ENCODE measurements at regions not wholly inside any gene's neighbourhood (a gene's known extent, or its start where the extent isn't known, plus 50 kb on each side); places are given as distances from the start of the nearest gene placed in this dataset.

DNA sequence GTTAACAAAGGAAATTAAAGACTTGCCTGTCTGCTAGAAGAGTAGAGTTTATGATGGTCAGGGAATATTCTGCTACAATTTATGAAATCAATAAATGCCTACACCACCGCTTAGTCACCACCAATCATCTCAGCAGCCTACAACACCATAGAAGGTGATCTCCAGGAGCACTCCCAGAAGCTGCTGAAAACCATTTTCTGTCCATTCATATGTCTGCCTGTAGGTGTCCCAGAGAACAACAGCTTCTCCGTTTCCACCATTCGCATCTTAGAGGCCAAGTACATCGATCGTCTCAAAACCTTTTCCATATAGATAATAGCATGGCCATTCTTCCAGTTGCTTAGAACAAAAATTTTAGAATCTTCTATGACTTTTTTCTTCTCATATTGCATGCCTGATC is 303.4 kb downstream of the KCNC2 start:
- peak; percentile 32 for DNase-seq (ENCODE audit: low spot score)

- DNase-seq (ENCODE audit: low spot score) = no peak
These were observed 298.8 kb downstream of the KCNC2 start for GRCh38 chr12:74910831-74911230.

DNA sequence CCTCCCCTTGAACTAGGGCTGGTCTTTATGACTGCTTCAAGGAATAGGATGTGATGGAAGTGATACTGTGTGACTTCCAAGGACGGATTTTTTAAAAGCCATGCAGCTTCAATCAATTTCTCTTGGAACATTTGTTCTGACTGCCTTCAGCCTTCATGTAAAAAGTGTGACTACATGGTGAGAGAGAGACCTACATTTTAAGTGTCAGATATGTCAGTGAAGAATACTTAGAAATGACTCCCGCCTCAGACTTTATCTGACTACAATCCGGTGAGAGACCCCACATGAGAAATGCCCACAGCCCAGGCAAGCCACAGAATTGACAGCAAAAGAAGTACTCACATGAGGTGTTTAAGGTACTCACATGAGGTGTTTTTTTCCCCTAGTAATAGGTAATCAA is 295.3 kb downstream of the KCNC2 start:
- no peak for DNase-seq (ENCODE audit: low spot score)

DNA sequence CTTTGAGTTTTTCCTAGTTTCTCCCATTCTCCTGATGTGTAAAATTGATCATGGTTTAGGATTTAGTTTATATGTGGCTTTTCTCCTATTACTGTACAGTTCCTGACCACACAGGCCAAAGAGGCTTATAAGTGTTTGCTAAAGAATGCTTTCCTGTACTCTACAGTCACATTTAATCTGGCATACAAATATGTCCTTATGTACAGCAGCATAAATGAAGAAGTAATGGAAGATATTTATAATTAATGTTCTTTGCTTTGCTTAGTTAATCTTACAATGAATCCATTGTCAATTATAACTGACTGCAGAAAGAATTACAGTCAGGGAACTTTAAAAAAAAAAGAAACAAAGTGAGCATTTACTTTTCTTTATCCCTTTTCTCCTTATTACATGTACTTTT is 293.9 kb downstream of the KCNC2 start:
- DNase-seq (ENCODE audit: low spot score) = no peak

- DNase-seq (ENCODE audit: low spot score) = no peak
These were observed 291.9 kb downstream of the KCNC2 start for GRCh38 chr12:74917743-74918142.

- no peak for DNase-seq (ENCODE audit: low spot score)
These were observed 291.3 kb downstream of the KCNC2 start for GRCh38 chr12:74918291-74918690.

DNA sequence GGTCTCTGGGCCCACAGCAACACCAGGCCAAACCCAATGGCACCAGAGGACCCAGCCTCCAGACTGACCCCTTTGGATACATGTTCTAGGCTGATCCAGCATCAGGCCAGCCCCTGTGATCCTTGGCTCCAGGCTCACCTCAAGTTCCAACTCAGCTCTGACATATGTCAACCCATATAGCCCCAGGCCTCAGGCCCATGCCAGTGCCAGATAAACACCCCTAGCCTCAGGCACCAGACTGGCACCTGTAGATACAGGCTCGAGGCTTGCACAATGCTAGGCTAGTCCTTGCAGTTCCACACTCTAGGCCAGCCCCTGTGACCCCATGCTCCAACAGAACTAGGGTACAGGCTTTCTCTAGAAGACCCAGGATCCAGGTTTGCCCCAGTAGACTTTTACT is 287.5 kb downstream of the KCNC2 start:
- DNase-seq (ENCODE audit: low spot score) = no peak

DNA sequence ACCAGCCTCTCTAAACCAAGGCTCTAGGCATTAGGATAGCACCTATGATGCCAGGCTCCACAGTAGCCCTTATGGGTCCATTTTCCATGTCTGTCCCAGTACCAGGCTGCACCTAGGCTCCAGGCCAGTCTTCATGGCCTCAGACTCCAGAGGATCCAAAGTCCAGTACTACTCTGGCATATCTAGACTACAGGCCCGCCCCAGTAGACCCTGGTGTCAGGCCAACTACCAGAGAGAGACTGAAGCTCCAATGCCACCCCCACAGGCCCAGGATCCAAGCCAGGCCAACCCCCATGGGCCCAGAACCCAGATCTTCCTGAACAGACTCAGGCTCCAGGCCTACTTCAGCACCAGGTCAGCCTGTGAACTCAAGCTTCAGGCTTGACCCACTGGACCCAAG is 287.0 kb downstream of the KCNC2 start:
- no peak for DNase-seq (ENCODE audit: low spot score)

- DNase-seq (ENCODE audit: low spot score) = no peak
These were observed 268.0 kb downstream of the KCNC2 start for GRCh38 chr12:74941670-74942069.

DNA sequence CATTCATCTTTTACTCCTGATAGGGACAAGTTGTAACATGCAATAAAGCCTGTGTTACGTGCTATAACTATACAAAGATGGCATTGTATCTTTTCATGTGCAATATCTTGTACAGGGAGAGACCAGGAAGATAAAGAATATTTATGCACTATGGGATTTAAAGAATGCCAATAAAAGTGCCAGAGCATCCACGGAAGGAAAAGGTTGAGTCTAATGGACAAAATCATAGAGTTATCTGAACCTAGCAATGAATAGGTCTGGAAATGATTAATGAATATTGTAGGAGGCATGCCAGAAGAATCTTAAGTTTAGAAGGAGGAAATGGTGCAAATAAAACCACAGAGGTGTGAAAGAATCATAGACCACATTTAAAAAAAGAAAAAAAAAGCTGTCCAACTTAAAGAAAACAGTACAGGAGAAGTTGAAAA is 263.9 kb downstream of the KCNC2 start:
- DNase-seq (ENCODE audit: low spot score) = no peak

DNA sequence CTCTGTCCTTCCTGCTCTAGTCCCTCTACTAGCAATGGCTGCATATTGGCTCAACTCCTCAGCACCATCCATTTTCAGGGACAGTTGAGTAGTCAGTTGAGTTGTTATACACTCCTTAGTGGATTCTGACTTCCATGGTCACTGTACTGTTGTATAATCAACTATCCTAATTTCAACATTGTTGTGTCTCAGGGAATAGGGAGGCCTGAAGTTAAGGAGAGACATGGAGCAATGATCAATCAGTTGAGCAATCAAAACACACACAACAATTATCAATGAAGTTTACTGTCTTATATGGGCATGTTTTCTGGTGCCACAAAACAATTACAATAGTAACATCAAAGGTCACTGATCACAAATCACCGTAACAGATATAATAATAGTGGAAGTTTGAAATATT is 255.9 kb downstream of the KCNC2 start:
- DNase-seq (ENCODE audit: low spot score) = no peak

DNA sequence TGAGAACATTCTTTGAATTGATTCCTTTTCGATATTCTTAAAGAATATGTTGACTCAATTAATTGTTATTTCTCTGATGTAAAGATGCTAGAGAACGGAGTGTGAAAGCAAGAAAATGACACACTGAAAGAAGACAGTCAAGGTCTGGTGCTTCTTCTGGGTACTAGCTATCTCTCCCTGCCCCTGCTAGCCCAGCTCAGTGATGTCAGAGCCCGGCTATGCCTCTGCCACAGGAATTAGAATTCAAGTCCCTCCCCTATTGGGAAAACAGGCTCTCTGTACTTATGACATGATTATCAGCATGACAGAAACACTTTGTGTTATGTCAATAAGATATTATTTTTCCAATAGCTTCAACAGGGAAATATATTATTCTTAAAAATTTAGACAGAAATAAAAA is 252.4 kb downstream of the KCNC2 start:
- no peak for DNase-seq (ENCODE audit: low spot score)

DNA sequence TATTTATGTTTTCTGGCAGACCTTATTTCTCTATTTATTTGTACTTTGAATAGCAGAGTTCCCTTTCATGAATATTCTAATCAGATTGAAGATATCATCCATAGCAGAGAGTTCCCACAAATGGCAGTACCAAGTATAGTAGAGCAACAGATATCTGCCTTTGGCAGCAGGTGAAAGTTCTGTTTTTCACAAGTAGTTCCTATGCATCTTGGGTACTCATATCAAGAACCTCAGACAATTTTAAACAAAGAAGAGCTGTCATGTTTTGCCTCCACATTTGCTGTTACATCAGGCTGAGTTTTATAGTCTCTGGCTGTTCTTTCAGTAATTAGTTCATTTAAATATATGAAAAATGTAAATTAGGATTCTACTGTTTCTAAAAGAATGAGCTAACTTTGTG is 252.0 kb downstream of the KCNC2 start:
- DNase-seq (ENCODE audit: low spot score) = no peak

GRCh38 chr12:74959657-74960056 is 250.0 kb downstream of the KCNC2 start:
- no peak for DNase-seq (ENCODE audit: low spot score)

- no peak for DNase-seq (ENCODE audit: low spot score)
These were observed 246.3 kb downstream of the KCNC2 start for GRCh38 chr12:74963304-74963703.

DNA sequence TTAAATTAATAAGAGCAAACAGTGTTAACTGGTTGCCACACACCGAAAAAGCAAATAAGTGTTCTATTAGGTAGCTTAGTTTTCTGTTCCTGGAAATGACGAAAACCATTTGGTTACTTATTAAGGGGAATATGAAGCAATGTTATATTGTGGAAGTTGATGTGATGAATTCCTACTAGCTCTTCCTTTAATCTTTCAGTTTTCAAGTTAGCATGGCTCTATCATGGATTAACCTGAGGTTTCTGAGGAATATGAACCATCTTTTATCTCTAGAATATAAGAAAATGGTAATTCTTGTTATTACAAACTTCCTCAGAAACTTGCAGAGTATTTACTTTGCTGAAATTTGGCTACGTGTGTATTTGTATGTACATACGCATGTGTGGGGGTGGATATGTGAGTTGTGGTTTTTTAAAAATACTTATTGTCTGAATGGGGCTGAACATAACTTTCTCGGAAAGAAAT is 245.7 kb downstream of the KCNC2 start:
- no peak for DNase-seq (ENCODE audit: low spot score)

DNA sequence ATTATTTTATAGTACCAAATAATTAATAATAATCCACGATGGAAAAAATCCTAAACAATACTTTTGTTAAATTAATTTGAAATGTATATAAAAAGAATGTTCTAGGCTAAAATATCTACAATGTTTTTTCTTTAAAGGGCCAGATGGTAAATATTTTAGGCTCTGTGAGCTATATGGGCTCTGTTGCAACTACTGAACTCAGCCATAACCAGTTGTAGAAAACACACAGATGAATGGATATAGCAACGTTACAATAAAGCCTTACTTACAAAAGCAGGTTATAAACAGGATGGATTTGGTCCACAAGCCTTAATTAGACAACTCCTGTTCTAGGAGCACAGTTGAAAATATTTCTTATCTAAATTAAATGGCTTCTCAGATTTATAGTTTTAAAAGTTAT is 245.2 kb downstream of the KCNC2 start:
- DNase-seq (ENCODE audit: low spot score) = no peak

- no peak for DNase-seq (ENCODE audit: low spot score)
These were observed 238.4 kb downstream of the KCNC2 start for GRCh38 chr12:74971201-74971600.

DNA sequence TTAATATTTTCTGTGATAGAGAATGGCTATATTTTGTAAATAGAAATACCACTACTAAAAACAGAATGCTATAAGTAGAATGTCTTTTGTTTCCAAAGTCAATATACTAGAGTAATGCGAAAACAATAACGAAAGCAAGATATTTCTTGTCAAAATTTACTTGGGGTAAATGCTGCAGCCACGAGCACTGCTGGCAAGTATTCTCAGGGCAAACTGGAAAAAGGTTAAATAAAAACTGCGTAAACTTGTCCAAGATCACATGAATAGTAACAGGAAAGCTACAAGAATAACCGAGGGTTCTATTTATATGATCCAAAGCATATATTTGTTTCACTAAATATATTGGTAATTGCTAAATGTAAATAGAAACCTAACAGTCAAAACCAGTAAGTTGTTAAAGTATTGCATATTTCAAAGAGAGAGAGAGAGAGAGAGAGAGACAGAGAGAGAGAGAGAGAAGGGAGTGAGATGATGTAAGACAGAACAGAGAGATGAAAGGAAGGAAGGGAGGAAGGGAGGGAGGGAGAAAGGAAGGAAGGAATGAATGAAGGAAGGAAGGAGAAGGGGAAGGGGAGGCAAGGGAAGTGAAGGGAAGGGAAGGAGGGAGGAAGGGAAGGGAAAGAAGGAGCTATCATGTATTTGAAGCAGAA is 231.7 kb downstream of the KCNC2 start:
- DNase-seq (ENCODE audit: low spot score) = no peak

DNA sequence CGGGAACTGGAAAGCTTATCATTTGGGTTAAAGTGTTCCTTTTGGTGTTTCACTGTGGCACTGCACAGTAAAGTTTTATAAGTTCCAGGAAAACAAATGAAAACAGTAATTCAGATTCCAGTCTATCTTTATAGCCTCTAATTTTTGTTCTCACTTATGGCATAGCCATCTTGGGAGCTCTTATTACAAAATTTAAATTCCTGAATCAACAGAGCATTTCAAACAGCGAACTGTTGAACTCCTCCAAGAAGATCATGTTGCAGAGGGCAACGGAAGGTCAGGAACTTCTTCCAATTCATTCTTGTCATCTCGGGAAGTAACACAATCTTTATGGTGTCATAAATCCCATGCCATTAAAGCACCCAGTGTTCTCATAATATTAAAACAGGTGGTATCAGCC is 229.1 kb downstream of the KCNC2 start:
- DNase-seq (ENCODE audit: low spot score) = no peak

DNA sequence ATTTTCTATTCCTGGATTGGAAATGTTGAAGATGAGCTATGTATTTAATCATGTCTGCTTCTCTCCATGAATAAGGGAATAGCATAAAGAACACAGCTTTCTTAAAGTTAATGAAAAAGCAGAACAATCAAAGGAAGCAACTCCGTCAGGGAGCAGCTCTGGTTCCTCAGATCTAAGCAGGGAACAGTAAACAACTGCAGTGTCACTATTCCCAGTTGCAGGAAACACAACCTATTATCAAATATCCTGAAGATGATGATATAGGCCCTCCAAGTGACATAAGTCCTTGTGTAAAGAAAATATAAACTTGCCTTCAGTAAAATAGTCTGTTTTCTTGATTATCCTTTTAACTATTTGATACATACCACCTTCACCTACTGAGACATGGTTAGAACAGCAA is 228.1 kb downstream of the KCNC2 start:
- DNase-seq (ENCODE audit: low spot score) = no peak

GRCh38 chr12:74983917-74984316 is 225.7 kb downstream of the KCNC2 start:
- DNase-seq (ENCODE audit: low spot score) = no peak

- no peak for DNase-seq (ENCODE audit: low spot score)
These were observed 225.0 kb downstream of the KCNC2 start for GRCh38 chr12:74984631-74985030.

- DNase-seq (ENCODE audit: low spot score) = no peak
These were observed 224.2 kb downstream of the KCNC2 start for GRCh38 chr12:74985293-74985985.

Data from NAMALWA (cell line).